SIG-M5 (cell line): ENCODE measurements at regions not wholly inside any gene's neighbourhood (a gene's known extent, or its start where the extent isn't known, plus 50 kb on each side); places are given as distances from the start of the nearest gene placed in this dataset.
"Not testable (repeated sequence)": the region's sequence is repeated elsewhere in the genome, so short reads cannot be mapped to it uniquely, and the experiment has no call there.

ENCODE experiments used
- DNase-seq: peaks from one replicate; lab custom pipeline; 2025; lab: John Stamatoyannopoulos, UW

- DNase-seq = no peak
These were observed 1732.9 kb downstream of the PCDH9 start for GRCh38 chr13:65497265-65497664.

GRCh38 chr13:65490725-65491124 lies 1739.4 kb downstream of the PCDH9 start:
- DNase-seq = not testable (repeated sequence)

GRCh38 chr13:65488606-65489005 lies 1741.5 kb downstream of the PCDH9 start:
- DNase-seq = no peak

GRCh38 chr13:65479692-65480091 lies 1750.4 kb downstream of the PCDH9 start:
- no peak for DNase-seq

- no peak for DNase-seq
These were observed 1756.9 kb downstream of the PCDH9 start for GRCh38 chr13:65473196-65473595.

- no peak for DNase-seq
These were observed 1757.8 kb downstream of the PCDH9 start for GRCh38 chr13:65472336-65472735.

- DNase-seq = no peak
These were observed 1759.4 kb downstream of the PCDH9 start for GRCh38 chr13:65470781-65471180.

GRCh38 chr13:65468628-65469027 lies 1761.5 kb downstream of the PCDH9 start:
- no peak for DNase-seq

- DNase-seq = no peak
These were observed 1768.5 kb downstream of the PCDH9 start for GRCh38 chr13:65461590-65461989.

- no peak for DNase-seq
These were observed 1770.0 kb downstream of the PCDH9 start for GRCh38 chr13:65460136-65460535.

- no peak for DNase-seq
These were observed 1773.8 kb downstream of the PCDH9 start for GRCh38 chr13:65456150-65456912.

GRCh38 chr13:65454403-65454802 lies 1775.7 kb downstream of the PCDH9 start:
- no peak for DNase-seq

GRCh38 chr13:65453982-65454381 lies 1776.2 kb downstream of the PCDH9 start:
- no peak for DNase-seq

- DNase-seq = no peak
These were observed 1784.8 kb downstream of the PCDH9 start for GRCh38 chr13:65445340-65445739.

GRCh38 chr13:65435590-65435989 lies 1794.5 kb downstream of the PCDH9 start:
- no peak for DNase-seq

GRCh38 chr13:65417953-65418352 lies 1812.2 kb downstream of the PCDH9 start:
- no peak for DNase-seq

GRCh38 chr13:65416784-65417183 lies 1813.4 kb downstream of the PCDH9 start:
- DNase-seq = no peak

- DNase-seq = no peak
These were observed 1815.9 kb downstream of the PCDH9 start for GRCh38 chr13:65414187-65414586.

- DNase-seq = no peak
These were observed 1818.6 kb downstream of the PCDH9 start for GRCh38 chr13:65411521-65411920.

GRCh38 chr13:65410791-65411190 lies 1819.3 kb downstream of the PCDH9 start:
- DNase-seq = no peak

- no peak for DNase-seq
These were observed 1828.8 kb downstream of the PCDH9 start for GRCh38 chr13:65401315-65401714.

- no peak for DNase-seq
These were observed 1829.4 kb downstream of the PCDH9 start for GRCh38 chr13:65400702-65401101.

- no peak for DNase-seq
These were observed 1842.3 kb downstream of the PCDH9 start for GRCh38 chr13:65387743-65388347.
